ENCODE measurements at regions not wholly inside any gene's neighbourhood (a gene's known extent, or its start where the extent isn't known, plus 50 kb on each side); places are given as distances from the start of the nearest gene placed in this dataset.
"Not testable (repeated sequence)": the region's sequence is repeated elsewhere in the genome, so short reads cannot be mapped to it uniquely, and the experiment has no call there.

DNA sequence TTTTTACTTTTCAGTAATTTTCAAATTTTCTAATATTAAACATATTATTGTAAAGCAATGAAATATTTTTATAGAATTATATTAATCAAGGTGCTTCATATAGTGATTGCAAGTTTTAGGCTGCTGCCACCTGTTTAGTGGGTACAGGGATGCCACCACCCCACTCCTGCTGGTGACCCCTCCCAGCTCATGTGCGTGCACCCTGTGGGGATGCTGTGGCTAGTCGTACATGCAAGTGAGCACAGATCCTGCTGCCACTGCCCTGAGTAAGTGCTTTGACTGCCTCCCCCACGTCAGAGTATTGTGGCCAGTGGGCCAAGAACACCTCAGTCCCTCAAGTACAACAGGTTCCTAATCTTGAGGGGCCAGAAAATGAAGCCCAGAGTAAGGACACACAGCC, 320.1 kb upstream of the DDI1 start:
- no peak for DNase-seq (ENCODE audit: low read depth in 4 of 4, low spot score in 1 of 4)

DNA sequence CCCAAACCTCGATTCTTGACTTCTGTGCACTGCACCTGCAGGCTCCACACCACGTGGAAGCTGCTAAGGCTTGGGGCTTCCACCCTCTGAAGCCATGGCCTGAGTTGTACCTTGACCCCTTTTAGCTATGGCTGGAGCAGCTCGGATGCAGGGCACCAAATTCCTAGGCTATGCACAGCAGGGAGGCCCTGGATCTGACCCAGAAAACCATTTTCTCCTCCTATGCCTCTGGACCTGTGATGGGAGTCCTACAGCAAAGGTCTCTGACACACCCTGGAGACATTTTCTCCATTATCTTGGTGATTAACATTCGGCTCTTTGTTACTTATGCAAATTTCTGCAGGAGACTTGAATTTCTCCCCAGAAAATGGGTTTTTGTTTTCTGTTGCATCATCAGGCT, 309.2 kb upstream of the DDI1 start:
- no peak for DNase-seq (ENCODE audit: low read depth in 4 of 4, low spot score in 1 of 4)

DNA sequence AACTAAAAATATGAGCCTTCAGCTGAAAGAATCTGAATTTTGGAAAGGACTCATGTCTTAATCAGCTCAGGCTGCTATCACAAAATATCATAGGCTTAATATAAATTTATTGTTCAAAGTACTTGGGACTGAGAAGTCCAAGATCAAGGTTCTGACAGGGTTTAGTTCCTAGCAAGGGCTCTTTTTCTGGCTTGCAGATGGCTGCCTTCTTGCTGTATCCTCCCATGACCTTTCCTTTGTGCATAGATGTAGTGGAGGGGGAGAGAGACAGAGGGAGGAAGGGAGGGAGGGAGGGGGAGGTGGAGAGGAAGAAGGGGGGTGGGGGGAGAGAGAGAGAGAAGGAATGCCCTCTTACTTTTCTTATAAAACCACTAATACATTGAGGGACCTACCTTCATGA, 306.8 kb upstream of the DDI1 start:
- DNase-seq (ENCODE audit: low read depth in 4 of 4, low spot score in 1 of 4), result no peak

DNA sequence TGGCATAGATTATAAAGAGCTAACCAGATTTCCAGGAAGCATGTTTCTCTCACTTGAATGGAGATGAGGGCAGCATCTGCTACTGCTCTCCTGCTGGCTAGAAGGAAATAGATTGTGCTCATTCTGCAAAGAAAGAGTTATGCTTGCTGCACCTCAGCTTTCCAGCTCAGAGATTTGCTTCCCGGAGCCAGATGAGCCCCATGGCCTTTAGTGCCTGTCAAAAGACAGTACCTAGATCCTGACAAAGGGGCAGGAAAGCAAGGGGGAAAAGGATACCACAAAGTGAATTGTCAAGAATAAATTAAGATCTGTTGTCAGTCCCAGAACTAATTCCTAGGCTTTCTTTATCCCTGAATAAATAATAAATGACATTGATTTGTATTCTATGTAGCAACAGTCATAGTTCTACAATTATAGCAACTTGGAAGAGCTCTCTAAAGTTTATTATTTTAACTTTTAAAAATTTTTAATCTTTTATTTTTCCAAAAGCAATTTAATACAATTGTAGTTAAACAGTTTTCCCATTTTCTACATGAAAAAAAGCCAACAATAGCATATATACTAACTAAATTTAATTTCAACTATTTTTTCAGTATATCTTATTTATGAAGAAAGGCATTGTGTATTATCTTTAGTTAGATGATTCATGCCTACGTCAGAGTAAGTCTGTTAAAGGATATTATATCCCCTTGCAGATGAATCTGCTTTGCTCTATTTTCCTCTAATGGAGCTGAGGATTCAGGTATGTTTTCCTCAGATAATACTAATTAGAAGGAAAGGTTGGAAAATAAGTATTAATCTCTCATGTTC, 306.1 kb upstream of the DDI1 start:
- no peak for DNase-seq (ENCODE audit: low read depth in 4 of 4, low spot score in 1 of 4)

DNA sequence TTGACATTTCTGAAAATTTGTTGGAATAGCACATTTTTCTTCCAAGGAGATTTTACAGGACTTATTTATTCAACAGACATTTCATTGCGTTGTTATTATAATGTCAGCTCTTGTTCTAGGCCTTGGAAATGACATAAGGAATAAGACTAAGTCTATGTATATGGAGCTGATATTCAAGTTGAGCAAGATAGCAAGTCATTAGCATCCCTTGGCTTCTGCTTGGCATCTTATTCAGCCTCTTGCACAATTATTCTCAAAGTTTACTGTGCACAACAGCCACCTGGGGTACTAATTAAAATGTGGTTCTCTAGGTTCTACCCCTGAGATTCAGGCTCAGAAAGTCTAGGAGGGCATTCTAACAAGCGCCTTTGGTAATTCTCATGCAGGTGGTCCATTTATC, 304.8 kb upstream of the DDI1 start:
- no peak for DNase-seq (ENCODE audit: low read depth in 4 of 4, low spot score in 1 of 4)

DNA sequence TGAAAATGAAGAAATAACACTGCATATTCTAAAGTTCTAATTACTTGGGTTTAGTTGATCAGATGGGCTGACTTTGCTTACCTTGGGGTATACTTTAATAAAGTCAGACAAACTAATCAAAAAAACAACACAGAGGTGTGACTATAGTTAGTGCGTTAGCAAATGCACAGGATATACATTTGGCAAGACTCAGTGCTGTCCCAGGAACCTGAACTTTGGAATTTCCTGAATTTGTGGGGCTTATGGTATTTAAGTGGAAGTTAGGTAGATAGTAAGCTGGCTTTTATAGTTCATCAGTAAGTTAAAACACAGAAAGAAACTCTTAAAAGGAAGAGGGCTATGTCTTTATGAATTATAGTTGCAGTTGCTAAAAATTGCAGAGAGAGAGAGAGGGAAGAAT, 302.6 kb upstream of the DDI1 start:
- no peak for DNase-seq (ENCODE audit: low read depth in 4 of 4, low spot score in 1 of 4)

DNA sequence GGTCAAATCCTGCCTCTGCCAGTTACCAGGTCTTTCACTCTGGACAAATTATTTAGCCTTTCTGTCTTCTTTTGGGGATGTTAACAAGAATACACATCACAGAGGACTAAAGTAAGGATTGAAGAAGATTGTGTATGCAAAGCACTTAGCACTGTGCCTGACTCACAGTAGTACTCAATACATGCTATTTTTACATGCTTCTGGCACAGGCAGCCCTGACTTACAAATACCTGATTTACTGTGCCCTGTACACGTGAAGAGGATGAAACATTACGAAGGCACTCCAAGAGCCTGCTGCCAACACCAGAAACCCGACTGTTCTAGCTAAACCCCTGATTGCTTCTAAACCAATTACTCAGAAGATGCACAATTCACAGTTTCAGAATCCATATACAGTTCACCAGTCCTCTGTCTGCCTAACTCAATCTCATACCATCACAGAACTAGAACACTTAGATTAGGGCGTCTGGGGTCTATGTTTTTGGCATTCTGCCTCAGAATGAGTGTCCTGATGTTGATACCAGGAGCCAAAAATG, 300.9 kb upstream of the DDI1 start:
- no peak for DNase-seq (ENCODE audit: low read depth in 4 of 4, low spot score in 1 of 4)

DNA sequence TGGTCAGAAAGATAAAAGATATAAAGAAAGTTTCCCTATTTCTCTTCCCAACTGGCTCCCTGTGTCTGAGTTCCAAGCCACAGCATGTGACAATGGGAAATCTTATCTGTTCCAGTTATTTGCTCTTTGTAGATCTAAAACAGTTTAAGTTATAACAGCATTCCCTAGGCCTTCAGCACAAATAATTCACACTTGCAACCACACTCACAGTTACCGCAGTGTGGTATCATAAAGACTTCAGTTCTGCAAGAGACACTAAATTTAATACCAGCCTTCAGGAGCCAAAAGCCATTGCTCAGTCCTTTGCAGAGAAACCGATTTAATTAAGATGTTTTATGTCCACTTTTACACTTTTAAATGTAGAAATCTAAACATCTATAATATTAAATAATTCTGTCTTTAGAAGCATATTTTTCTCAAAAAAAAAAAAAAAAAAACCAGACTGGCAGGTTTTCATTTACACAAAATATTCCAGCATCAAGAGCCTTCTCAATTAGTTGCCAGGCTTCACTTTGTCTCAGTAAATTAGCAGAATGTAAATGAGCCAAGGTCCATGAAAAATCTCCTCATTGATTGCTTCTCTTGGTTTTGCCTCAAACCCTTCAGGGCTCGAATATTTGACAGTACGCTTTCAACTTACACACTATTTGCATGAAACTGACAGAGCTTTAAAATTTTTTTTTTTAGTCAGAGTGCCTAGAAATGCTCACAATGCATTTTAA, 300.0 kb upstream of the DDI1 start:
- DNase-seq (ENCODE audit: low read depth in 4 of 4, low spot score in 1 of 4), result no peak

DNA sequence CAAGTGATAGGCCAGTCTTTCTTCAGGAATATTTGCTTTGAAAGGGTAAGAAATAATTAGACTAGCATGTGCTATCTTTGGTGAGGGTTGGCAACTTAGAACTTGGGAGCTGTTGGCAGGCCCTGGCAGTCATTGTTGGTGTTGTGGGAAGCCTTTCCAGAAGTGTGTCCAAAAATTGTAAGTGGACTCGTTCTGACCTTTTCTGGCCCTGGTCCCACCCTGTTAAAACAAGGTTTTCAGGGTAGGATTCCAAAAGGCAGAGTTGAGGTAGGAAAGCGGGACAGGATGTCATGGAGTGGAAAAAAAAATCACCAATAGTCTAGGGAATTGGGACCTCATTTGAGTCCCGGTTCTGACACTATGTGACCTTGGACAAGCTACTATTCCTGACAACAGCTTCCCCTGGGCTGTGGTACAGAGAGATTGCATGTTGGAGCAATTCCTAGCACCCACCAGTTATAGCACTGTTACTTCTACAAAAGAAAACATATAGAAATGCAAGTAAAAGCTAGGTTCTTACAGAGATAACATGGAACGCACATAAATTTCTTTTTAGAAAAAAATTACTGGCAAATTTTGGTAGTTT, 299.3 kb upstream of the DDI1 start:
- DNase-seq (ENCODE audit: low read depth in 4 of 4, low spot score in 1 of 4), result no peak

DNA sequence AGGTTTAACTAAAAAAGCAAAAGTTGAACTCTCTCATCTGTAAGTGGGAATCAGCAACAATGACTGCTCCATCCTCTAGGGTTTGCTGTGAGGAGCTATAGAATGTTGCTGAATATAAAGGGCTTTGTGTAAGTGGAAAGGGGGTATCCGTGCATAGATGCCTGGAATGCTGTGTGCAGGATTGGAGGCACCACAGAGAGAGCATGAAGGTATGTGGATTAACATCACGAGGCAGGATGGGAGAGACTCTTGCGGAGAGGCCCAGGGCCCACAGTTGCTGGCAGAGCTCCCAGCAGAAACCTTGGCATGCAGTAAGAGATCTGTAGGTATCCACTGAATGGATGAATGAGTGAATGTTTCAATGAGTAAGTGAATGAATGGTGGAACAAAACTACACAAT, 298.7 kb upstream of the DDI1 start:
- DNase-seq (ENCODE audit: low read depth in 4 of 4, low spot score in 1 of 4), result no peak

DNA sequence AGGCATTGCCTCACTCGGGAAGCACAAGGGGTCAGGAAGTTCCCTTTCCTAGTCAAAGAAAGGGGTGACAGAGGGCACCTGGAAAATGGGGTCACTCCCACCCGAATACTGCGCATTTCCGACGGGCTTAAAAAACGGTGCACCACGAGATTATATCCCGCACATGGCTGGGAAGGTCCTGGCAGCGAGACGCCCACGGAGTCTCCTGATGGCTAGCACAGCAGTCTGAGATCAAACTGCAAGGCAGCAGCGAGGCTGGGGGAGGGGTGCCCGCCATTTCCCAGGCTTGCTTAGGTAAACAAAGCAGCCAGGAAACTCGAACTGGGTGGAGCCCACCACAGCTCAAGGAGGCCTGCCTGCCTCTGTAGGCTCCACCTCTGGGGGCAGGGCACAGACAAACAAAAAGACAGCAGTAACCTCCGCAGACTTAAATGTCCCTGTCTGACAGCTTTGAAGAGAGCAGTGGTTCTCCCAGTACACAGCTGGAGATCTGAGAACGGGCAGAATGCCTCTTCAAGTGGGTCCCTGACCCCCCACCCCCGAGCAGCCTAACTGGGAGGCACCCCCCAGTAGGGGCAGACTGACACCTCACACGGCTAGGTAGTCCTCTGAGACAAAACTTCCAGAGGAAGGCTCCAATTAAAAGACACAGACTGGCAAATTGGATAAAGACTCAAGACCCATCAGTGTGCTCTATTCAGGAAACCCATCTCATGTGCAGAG, 297.2 kb upstream of the DDI1 start:
- DNase-seq (ENCODE audit: low read depth in 4 of 4, low spot score in 1 of 4), result not testable (repeated sequence)

DNA sequence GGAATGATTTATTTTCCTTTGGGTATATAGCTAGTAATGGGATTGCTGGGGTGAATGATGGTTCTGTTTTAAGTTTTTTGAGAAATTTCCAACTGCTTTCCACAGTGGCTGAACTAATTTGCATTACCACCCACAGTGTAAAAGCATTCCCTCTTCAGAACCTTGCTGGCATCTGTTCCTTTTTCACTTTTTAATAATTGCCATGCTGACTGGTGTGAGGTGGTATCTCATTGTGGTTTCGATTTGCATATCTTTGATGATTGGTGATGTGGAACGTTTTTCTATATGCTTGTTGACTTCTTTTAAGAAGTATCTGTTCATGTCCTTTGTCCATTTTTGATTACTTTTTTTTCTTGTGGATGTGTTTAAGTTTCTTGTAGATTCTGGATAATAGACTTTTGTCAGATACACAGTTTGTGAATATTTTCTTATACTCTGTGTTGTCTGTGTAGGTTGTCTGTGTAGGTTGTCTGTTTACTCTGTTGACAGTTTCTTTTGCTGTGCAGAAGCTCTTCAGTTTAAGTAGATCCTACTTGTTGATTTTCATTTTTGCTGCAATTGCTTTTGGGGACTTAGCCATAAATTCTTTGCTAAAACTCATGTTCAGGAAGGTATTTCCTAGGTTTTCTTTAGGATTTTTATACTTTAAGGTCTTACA, 291.8 kb upstream of the DDI1 start:
- no peak for DNase-seq (ENCODE audit: low read depth in 4 of 4, low spot score in 1 of 4)

DNA sequence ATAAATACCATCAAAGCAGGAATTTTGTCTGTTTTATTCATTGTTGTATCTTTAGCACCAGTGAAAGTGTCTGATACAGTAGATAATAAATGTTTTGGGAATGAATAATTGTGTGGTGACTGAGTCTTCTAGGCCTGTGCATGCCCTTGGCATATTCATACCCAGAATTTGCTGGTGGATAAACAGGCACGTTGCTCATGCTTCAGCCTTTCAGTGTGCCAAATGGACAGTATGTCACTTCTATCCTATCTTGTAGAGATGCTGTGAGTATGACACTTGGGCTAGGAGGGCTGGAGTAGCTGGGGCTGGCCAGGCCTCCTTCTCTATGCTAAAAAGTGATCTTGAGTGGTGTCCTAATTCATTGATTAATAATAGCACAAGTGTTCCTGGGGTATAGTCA, 287.3 kb upstream of the DDI1 start:
- DNase-seq (ENCODE audit: low read depth in 4 of 4, low spot score in 1 of 4), result no peak

DNA sequence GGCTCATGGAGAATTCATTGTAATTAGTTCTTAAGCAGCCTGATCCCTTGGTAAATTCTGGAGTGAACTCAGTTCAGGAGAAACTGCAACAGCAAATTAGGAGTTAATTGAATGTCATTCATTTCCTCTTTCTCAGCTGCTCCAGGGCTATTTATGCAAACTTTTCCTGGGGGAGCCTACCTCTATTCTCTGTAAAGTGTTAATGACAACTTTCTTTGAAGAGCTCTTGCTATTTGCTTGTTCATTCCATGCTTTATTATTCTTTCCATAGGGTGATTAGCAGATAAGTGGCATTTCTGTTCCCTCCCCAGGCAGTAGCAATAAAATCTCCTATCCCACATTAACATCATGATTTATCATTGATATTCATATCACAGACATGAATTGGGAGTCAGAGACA, 267.6 kb upstream of the DDI1 start:
- no peak for DNase-seq (ENCODE audit: low read depth in 4 of 4, low spot score in 1 of 4)

DNA sequence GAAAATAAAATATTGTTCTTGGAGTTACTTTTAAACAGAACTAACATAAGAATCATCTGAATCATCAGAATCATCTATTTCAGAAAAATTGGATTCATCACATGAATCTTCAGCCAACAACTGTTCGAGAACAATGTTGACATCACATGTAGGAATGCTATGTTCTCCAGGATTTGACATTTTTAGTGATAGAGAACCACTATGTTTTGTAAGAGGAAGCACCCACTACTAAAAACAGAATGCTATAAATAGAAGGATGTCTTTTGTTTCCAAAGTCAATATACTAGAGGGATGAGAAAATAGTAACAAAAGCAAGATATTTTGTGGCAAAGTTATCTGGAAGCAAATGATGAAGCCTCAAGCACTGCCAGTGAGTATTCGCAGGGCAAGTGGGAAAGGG, 263.4 kb upstream of the DDI1 start:
- DNase-seq (ENCODE audit: low read depth in 4 of 4, low spot score in 1 of 4), result no peak

DNA sequence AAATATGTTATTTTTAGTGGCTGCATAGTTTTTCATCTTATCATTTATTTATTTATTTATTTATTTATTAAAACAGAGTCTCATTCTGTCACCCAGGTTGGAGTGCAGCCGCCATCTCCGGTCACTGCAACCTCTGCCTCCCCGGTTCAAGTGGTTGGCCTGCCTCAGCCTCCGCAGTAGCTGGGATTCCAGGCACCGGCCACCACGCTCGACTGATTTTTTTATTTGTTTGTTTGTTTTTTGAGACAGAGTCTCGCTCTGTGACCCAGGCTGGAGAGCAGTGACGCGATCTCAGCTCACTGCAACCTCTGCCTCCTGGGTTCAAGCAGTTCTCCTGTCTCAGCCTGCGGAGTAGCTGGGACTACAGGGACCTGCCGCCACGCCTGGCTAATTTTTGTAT, 262.9 kb upstream of the DDI1 start:
- no peak for DNase-seq (ENCODE audit: low read depth in 4 of 4, low spot score in 1 of 4)

DNA sequence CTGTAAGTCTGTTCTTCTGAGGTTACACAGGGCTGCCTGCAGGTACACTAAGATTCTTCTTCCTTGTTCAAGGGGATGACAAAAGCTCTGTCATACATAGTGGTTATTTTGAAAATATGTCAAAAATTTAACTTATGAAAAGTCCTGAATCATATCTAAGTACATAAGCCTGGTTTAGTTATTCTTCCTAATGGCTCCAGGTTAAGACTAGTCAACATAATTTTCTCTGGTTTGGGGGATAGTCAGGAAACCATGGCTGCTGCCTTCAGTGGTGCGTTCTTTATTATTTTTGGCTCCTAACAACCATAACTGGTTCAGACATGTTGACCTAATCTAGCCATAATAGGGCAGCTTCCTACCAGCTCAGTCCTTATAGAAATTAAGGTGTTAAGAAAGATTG, 257.4 kb upstream of the DDI1 start:
- no peak for DNase-seq (ENCODE audit: low read depth in 4 of 4, low spot score in 1 of 4)

DNA sequence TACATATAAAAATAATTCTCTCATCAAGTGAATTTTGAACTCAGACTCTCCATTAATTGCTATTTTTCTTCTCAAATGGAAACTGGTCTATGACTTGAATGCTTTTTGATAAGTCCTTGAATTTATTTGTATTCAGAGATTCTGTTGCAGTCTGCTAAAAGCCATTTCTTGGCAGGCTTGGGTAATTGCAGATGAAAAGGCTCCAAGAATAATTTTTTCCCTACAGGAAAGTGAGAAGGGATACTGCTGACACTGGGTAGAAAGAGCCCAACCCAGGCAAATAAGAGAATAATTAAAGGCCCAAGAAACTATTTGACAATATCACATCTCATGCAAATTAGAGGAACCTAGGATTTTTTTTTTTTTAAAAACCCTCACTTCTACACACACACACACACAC, 246.5 kb upstream of the DDI1 start:
- no peak for DNase-seq (ENCODE audit: low read depth in 4 of 4, low spot score in 1 of 4)

DNA sequence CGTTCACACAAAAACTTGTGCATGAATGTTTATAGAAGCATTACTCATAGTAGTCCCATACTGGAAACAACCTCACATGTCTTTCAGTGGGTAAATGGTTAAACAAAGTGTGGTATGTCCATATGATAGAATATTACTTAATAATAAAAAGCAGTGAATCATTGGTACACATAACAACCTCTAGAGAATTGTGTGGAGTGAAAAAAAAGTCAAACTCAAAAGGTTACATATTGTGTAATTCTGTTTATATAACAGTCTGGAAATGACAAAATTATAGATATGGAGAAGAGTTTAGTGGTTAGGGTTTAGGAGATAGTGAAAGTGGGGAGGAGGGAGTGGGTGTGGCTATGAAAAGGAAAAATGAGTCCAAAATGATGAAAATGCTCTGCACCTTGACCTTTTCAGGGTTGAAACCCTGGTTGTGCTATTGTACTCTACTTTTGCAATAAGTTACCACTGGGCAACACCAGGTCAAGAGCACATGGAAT, 243.4 kb upstream of the DDI1 start:
- no peak for DNase-seq (ENCODE audit: low read depth in 4 of 4, low spot score in 1 of 4)

DNA sequence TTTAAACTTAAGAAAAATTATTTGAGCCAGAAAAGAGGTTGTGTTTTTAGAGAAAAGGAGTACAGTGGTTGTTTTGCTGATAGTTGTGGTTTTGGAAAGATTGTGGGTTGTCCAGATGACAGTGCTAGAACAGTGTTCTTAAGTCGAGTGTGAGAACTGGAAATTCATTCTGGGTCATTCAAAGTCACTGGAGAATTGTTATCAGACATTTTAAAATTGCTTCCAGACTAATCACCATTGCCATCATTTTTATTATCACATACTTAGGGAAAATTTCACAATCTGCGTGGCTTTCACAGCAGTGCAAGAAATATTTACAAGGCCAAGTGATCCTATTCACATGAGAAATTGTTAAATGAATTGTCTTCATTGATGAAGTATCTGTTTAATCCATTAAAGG, 242.2 kb upstream of the DDI1 start:
- DNase-seq (ENCODE audit: low read depth in 4 of 4, low spot score in 1 of 4), result no peak

DNA sequence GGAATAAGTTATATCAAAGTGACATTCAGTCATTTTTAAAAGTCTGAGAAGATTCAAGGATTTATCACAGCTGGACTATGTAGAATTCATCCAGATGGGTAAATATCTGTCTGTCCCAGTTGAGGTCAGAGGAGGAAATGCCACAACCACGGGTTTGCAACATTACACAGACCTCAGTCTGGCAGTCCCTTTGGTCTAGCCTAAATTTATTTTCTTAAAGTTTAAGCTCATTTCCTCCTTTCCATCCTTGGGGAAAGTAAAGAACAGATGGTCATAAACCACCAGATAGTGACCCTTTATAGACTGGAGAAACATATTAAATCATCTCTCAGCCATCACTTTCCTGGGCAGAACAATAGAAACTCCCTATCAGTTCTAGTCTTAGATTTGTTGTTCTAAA, 238.4 kb upstream of the DDI1 start:
- DNase-seq (ENCODE audit: low read depth in 4 of 4, low spot score in 1 of 4), result no peak

Measured in stimulated activated CD4-positive, alpha-beta T cell treated with anti-CD3 and anti-CD28 coated beads, Interleukin-1b, Interleukin-23, amount 100 ng/mL, for 24 hours (primary cell).